Esophagus squamous epithelium (tissue), 4 donors: ENCODE measurements at regions not wholly inside any gene's neighbourhood (a gene's known extent, or its start where the extent isn't known, plus 50 kb on each side); places are given as distances from the start of the nearest gene placed in this dataset.

Experiments
- CTCF ChIP-seq, 6 experiments: fragments of 450-650 bp in 4 of 6; fragments of 200-600 bp in 2 of 6; sonication (generic) in 2 of 6; IDR thresholded peaks; one replicate each; pipeline ENCODE4 v1.5.1; 2016 to 2019; ENCODE audit warnings: antibody characterized with exemption in 6 of 6, mild to moderate bottlenecking in 4 of 6, moderate library complexity in 4 of 6
- POLR2A ChIP-seq, 4 donors: fragments of 450-650 bp; IDR thresholded peaks; one replicate each; pipeline ENCODE4 v1.6.1; 2017; ENCODE audit warnings: antibody characterized with exemption in 4 of 4, mild to moderate bottlenecking in 4 of 4, moderate library complexity in 3 of 4

- TF ChIP-seq CTCF (IDR thresholded peaks at IDR 0.05) (no peak), POLR2A (IDR thresholded peaks at IDR 0.05) (no peak)
Measured at GRCh38 chr18:67428805-67429204, 87.7 kb downstream of the DSEL start.
